Retinal pigment epithelial cell (primary cell): ENCODE measurements at regions not wholly inside any gene's neighbourhood (a gene's known extent, or its start where the extent isn't known, plus 50 kb on each side); places are given as distances from the start of the nearest gene placed in this dataset.

ENCODE experiments used
- DNase-seq: peaks from one replicate; pipeline ENCODE4 v3.0.0-alpha.2; 2010; ENCODE audit warnings: low read depth
- H3K4me3 ChIP-seq: 2 replicates; pipeline ENCODE4 v1.5.1; 2011; ENCODE audit warnings: mild to moderate bottlenecking, low read length, control low read depth, moderate library complexity
- CTCF ChIP-seq: conservative IDR thresholded peaks from 2 replicates; pipeline ENCODE4 v1.5.1; 2011; ENCODE audit warnings: low read depth, low read length, control low read depth, inconsistent platforms

- no peak for DNase-seq
- no peak overlapping the region for H3K4me3 ChIP-seq
- TF ChIP-seq CTCF, result no peak
Observed at GRCh38 chr18:65346086-65346485, 404.7 kb upstream of the CDH7 start.

- no peak overlapping the region for H3K4me3 ChIP-seq
- DNase-seq, result no peak
- no peak for TF ChIP-seq CTCF
Observed at GRCh38 chr18:65343571-65343970, 407.2 kb upstream of the CDH7 start.

DNA sequence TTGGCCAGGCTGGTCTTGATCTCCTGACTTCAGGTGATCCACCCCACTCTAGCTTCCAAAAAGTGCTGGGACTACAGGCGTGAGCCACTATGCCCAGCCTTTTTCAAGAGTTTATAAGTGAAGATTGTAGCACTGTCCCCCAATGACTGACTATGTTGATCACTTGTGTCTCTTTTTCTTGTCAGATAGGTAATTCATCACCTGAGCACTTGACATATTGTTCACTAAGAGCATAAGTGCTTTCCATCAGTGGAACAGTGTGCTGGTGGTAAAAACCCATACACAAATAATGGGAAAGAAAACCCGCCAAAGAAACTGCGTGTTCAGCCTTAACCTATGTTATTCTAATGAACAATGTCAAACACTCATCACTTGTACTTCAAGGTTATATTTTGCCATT is 414.4 kb upstream of the CDH7 start:
- H3K4me3 ChIP-seq, result no peak overlapping the region
- no peak for DNase-seq
- TF ChIP-seq CTCF, result no peak

- TF ChIP-seq CTCF, result no peak
- no peak overlapping the region for H3K4me3 ChIP-seq
- no peak for DNase-seq
Observed at GRCh38 chr18:65329010-65329409, 421.8 kb upstream of the CDH7 start.

DNA sequence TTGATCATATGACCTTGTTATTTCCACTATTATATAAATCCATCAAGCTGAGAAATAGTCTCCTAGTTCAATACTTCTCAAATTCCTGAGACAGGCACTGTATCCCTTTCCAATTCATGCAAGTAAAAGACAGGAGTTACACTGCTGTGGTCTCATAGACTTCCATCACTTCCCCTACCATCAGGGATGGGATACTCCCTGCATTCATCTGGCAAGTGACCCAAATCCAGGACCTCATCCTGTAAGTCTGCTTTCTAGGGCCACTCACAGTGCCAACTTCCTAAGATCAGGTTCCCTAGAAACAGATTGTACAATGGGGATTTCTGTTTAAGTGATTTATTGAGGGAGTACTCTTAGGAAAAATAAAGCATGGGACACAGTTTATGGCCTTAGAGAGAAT is 424.0 kb upstream of the CDH7 start:
- no peak overlapping the region for H3K4me3 ChIP-seq
- no peak for TF ChIP-seq CTCF
- no peak for DNase-seq

DNA sequence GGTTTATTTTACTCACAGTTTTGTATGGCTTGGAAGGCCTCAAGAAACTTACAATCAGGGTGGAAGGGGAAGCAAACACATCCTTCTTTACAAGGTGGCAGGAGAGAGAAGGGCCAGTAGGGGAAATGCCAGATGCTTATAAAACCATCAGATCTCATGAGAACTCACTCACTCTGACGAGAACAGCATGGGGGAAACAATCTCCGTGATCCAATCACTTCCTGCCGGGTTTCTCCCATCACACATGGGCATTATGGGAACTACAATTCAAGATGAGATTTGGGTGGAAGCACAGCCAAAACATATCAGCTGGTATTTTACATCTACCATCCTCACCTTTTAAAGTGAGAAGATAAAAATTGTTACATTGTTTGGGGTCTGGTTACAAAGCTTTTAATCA is 427.9 kb upstream of the CDH7 start:
- H3K4me3 ChIP-seq, result no peak overlapping the region
- TF ChIP-seq CTCF, result no peak
- no peak for DNase-seq

DNA sequence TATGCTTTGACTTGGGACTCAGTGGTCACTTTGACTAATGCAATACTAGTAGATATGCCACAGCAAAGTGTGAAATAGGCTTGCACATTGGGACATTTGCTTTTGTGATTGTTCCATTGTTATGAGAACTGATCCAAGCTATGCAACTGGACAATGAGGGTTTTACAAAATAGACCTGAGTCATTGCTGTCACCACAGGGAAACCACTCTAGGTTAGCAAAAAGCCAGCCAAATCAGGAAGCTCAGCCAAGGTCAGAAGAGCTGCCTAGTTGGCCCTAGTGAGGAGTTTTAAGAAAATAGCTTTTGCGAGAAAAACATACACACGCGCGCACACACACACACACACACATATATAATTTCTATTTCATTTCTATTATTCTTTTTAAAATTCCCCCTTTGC is 452.4 kb upstream of the CDH7 start:
- no peak overlapping the region for H3K4me3 ChIP-seq
- DNase-seq, result no peak
- no peak for TF ChIP-seq CTCF
